ENCODE measurements at regions not wholly inside any gene's neighbourhood (a gene's known extent, or its start where the extent isn't known, plus 50 kb on each side); places are given as distances from the start of the nearest gene placed in this dataset.

- TF ChIP-seq GABPA (IDR thresholded peaks at IDR 0.05 in 1 of 2, conservative IDR thresholded peaks at IDR 0.05 in 1 of 2), result no peak
- TF ChIP-seq, protein P1, sequence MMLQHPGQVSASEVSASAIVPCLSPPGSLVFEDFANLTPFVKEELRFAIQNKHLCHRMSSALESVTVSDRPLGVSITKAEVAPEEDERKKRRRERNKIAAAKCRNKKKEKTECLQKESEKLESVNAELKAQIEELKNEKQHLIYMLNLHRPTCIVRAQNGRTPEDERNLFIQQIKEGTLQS (IDR thresholded peaks at IDR 0.05), result no peak
- no peak for TF ChIP-seq FOXA1 (IDR thresholded peaks at IDR 0.05)
- TF ChIP-seq, protein P2, sequence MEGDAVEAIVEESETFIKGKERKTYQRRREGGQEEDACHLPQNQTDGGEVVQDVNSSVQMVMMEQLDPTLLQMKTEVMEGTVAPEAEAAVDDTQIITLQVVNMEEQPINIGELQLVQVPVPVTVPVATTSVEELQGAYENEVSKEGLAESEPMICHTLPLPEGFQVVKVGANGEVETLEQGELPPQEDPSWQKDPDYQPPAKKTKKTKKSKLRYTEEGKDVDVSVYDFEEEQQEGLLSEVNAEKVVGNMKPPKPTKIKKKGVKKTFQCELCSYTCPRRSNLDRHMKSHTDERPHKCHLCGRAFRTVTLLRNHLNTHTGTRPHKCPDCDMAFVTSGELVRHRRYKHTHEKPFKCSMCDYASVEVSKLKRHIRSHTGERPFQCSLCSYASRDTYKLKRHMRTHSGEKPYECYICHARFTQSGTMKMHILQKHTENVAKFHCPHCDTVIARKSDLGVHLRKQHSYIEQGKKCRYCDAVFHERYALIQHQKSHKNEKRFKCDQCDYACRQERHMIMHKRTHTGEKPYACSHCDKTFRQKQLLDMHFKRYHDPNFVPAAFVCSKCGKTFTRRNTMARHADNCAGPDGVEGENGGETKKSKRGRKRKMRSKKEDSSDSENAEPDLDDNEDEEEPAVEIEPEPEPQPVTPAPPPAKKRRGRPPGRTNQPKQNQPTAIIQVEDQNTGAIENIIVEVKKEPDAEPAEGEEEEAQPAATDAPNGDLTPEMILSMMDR (IDR thresholded peaks at IDR 0.05; ENCODE audit: low read depth, low read length, missing input control), result no peak
- TF ChIP-seq, protein P3, sequence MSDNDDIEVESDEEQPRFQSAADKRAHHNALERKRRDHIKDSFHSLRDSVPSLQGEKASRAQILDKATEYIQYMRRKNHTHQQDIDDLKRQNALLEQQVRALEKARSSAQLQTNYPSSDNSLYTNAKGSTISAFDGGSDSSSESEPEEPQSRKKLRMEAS (IDR thresholded peaks at IDR 0.05), result no peak
- TF ChIP-seq TAF1 (conservative IDR thresholded peaks at IDR 0.05), result no peak
- no peak for TF ChIP-seq YY1 (IDR thresholded peaks at IDR 0.05)
- TF ChIP-seq, protein P4, sequence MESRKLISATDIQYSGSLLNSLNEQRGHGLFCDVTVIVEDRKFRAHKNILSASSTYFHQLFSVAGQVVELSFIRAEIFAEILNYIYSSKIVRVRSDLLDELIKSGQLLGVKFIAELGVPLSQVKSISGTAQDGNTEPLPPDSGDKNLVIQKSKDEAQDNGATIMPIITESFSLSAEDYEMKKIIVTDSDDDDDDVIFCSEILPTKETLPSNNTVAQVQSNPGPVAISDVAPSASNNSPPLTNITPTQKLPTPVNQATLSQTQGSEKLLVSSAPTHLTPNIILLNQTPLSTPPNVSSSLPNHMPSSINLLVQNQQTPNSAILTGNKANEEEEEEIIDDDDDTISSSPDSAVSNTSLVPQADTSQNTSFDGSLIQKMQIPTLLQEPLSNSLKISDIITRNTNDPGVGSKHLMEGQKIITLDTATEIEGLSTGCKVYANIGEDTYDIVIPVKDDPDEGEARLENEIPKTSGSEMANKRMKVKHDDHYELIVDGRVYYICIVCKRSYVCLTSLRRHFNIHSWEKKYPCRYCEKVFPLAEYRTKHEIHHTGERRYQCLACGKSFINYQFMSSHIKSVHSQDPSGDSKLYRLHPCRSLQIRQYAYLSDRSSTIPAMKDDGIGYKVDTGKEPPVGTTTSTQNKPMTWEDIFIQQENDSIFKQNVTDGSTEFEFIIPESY (IDR thresholded peaks at IDR 0.05), result no peak
- no peak for TF ChIP-seq RAD21 (IDR thresholded peaks at IDR 0.05)
- no peak for TF ChIP-seq FOXA2 (IDR thresholded peaks at IDR 0.05)
These were observed 66.6 kb upstream of the MPPED2 start for GRCh38 chr11:30652801-30653200.

Measured in liver (tissue), 3 donors.